Progenitor cell of endocrine pancreas (in vitro differentiated cells): ENCODE measurements at regions not wholly inside any gene's neighbourhood (a gene's known extent, or its start where the extent isn't known, plus 50 kb on each side); places are given as distances from the start of the nearest gene placed in this dataset.

ENCODE experiments used
- DNase-seq: peaks from one replicate; pipeline ENCODE4 v3.0.0; 2021; ENCODE audit warnings: low spot score; ENCODE audit not compliant: unreplicated experiment
- H3K27ac Mint-ChIP-seq: 2 replicates; pipeline ENCODE4 v1.8.0; 2021; ENCODE audit warnings: mild to moderate bottlenecking, moderate library complexity, mixed read lengths
- H3K27me3 Mint-ChIP-seq: 2 replicates; pipeline ENCODE4 v1.8.0; 2021; ENCODE audit warnings: mixed read lengths
- H3K36me3 Mint-ChIP-seq: 2 replicates; pipeline ENCODE4 v1.8.0; 2022; ENCODE audit warnings: mixed read lengths; ENCODE audit not compliant: insufficient read depth
- H3K4me1 Mint-ChIP-seq: 2 replicates; pipeline ENCODE4 v1.8.0; 2021; ENCODE audit warnings: low read depth, mixed read lengths
- H3K4me3 Mint-ChIP-seq: 2 replicates; pipeline ENCODE4 v1.8.0; 2021; ENCODE audit warnings: low read depth, mild to moderate bottlenecking, moderate library complexity, mixed read lengths
- H3K9me3 Mint-ChIP-seq: 2 replicates; pipeline ENCODE4 v1.8.0; 2021; ENCODE audit warnings: low read depth, mixed read lengths
- CTCF ChIP-seq: fragments of 200-600 bp; sonication (generic); IDR thresholded peaks from one replicate; pipeline ENCODE4 v1.5.0; 2021; ENCODE audit warnings: antibody characterized with exemption, mild to moderate bottlenecking; ENCODE audit not compliant: unreplicated experiment

GRCh38 chr11:113553235-113553634, 78.0 kb upstream of the DRD2 start:
- no peaks in the 10 kb centered on the region for H3K4me1 Mint-ChIP-seq
- no peaks in the 10 kb centered on the region for H3K9me3 Mint-ChIP-seq
- no peak for DNase-seq
- no peak overlapping the region for H3K27ac Mint-ChIP-seq
- no peak for TF ChIP-seq CTCF
- no peak overlapping the region for H3K4me3 Mint-ChIP-seq
- H3K27me3 Mint-ChIP-seq = peaks cover 7% of the 10 kb centered on the region
- no peaks in the 10 kb centered on the region for H3K36me3 Mint-ChIP-seq

DNA sequence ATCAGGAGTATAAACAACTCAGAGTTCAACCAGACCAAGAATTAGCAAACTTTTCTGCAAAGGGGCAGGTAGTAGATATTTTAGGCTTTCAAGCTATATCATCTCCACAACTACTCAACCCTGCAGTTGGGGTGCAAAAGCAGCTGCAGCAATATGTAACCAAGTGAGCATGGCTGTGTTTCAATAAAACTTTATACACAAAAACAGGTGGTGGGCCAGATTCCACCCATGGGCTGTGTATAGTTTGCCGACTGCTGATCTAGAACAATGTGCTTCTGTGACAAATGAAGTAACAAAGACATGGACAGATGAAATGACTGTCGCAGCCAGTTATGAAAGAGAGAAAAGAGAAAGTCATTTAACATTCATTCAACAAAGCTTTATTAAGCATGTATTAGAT, 77.1 kb upstream of the DRD2 start:
- Mint-ChIP-seq H3K27ac (no peak overlapping the region), H3K9me3 (no peaks in the 10 kb centered on the region), H3K36me3 (no peaks in the 10 kb centered on the region), H3K4me3 (no peak overlapping the region), H3K27me3 (peaks cover 7% of the 10 kb centered on the region), H3K4me1 (no peaks in the 10 kb centered on the region)
- TF ChIP-seq CTCF = no peak
- no peak for DNase-seq

GRCh38 chr11:113551645-113552044, 76.4 kb upstream of the DRD2 start:
- no peaks in the 10 kb centered on the region for H3K36me3 Mint-ChIP-seq
- no peak for TF ChIP-seq CTCF
- H3K4me3 Mint-ChIP-seq = no peak overlapping the region
- DNase-seq = no peak
- H3K27me3 Mint-ChIP-seq = peaks cover 7% of the 10 kb centered on the region
- no peak overlapping the region for H3K27ac Mint-ChIP-seq
- H3K4me1 Mint-ChIP-seq = no peaks in the 10 kb centered on the region
- H3K9me3 Mint-ChIP-seq = no peaks in the 10 kb centered on the region

DNA sequence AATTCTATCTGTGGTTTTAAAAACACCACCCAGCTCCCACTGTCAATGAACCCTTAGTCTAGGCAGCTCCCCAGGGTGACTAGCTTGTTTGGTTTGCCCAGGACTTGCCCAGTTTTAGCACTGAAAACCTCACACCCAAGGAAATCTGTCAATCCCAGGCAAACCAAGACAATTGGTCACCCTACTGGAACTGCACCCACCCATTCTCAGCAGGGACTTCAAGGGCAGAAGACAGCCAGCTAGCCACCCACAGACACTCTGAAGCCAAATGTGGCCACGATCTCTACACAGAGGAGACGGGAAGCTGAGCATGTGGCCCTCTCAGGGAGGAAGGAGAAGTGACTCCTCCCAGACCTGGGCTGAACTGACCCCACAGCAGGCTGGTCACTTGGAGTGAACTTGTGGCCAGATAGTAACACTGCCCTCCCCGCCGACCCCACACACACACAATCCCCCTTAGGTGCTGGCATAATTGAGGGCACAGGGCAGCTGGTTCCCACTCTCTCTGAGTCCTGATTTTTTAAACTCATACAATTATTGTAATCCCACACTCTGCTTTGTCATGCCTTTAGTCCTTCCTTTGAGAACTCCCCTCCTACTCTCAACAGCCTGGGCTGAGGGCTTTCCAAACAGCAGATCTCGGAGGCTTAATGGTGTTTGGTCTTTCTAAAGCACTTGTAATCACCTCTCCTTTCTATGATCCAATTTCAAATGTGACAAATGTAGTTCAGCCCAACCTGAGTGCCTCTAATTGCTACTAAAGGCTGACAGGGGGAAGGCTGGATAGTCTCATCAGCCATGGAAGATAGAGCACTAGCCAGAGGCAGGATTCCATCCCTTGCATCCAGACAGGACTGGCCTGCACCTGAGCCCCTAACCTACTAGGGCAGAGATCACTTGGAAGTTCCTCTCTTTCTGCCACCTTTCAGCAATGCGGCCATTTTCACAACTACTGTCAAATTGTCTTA, 74.7 kb upstream of the DRD2 start:
- DNase-seq = no peak
- peaks cover 10% of the 10 kb centered on the region for H3K27me3 Mint-ChIP-seq
- no peaks in the 10 kb centered on the region for H3K36me3 Mint-ChIP-seq
- no peak overlapping the region for H3K27ac Mint-ChIP-seq
- TF ChIP-seq CTCF = no peak
- no peaks in the 10 kb centered on the region for H3K9me3 Mint-ChIP-seq
- no peaks in the 10 kb centered on the region for H3K4me1 Mint-ChIP-seq
- H3K4me3 Mint-ChIP-seq = no peak overlapping the region

DNA sequence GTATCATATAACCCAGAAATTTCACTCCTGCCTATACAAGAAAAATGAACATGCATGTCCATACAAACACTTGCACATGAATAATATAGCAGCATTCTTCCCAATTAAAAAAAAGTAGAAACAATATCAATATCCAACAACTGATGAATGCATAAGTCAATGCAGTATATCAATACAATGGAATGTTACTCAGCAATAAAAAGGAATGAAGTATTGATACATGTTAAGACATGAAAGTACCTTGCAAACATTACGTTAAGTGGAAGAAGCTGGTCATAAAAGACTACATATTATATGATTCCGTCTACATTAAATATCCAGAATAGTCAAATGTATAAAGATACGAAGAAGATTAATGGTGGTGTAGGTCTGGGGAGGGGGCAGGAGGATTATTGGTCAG, 73.9 kb upstream of the DRD2 start:
- no peaks in the 10 kb centered on the region for H3K9me3 Mint-ChIP-seq
- TF ChIP-seq CTCF = no peak

More for the DNA sequence above, 73.9 kb upstream of the DRD2 start:
- Mint-ChIP-seq H3K27me3 (peaks cover 10% of the 10 kb centered on the region), H3K4me3 (no peak overlapping the region), H3K27ac (no peak overlapping the region), H3K4me1 (no peaks in the 10 kb centered on the region), H3K36me3 (no peaks in the 10 kb centered on the region)
- no peak for DNase-seq
